Right renal cortex interstitium (tissue), 3 donors: ENCODE measurements at regions not wholly inside any gene's neighbourhood (a gene's known extent, or its start where the extent isn't known, plus 50 kb on each side); places are given as distances from the start of the nearest gene placed in this dataset.
"Not testable (repeated sequence)": the region's sequence is repeated elsewhere in the genome, so short reads cannot be mapped to it uniquely, and the experiment has no call there.

Source experiments
- DNase-seq, 3 donors: peaks; one replicate each; pipeline ENCODE4 v3.0.0-alpha.2; 2013; ENCODE audit warnings: low read depth in 3 of 3, low spot score in 2 of 3

- DNase-seq = no peak
These were observed 296.0 kb downstream of the PPP1R3A start for GRCh38 chr7:113622796-113623195.

- DNase-seq = no peak
These were observed 308.2 kb downstream of the PPP1R3A start for GRCh38 chr7:113610572-113610971.

- no peak for DNase-seq
These were observed 310.0 kb downstream of the PPP1R3A start for GRCh38 chr7:113608782-113609181.

- no peak for DNase-seq
These were observed 312.5 kb downstream of the PPP1R3A start for GRCh38 chr7:113606325-113606724.

- DNase-seq = not testable (repeated sequence)
These were observed 318.4 kb downstream of the PPP1R3A start for GRCh38 chr7:113600428-113600827.

GRCh38 chr7:113593455-113593854, 325.4 kb downstream of the PPP1R3A start:
- not testable (repeated sequence) for DNase-seq

- DNase-seq = not testable (repeated sequence)
These were observed 325.9 kb downstream of the PPP1R3A start for GRCh38 chr7:113592924-113593323.

- no peak for DNase-seq
These were observed 336.3 kb downstream of the PPP1R3A start for GRCh38 chr7:113582471-113582870.

- DNase-seq = not testable (repeated sequence)
These were observed 355.6 kb downstream of the PPP1R3A start for GRCh38 chr7:113563257-113563656.

GRCh38 chr7:113562801-113563200, 356.0 kb downstream of the PPP1R3A start:
- no peak for DNase-seq

- no peak for DNase-seq
These were observed 356.6 kb downstream of the PPP1R3A start for GRCh38 chr7:113562242-113562641.

GRCh38 chr7:113561446-113561845, 357.4 kb downstream of the PPP1R3A start:
- no peak for DNase-seq

- no peak for DNase-seq
These were observed 367.8 kb downstream of the PPP1R3A start for GRCh38 chr7:113550966-113551365.

GRCh38 chr7:113548561-113548960, 370.2 kb downstream of the PPP1R3A start:
- DNase-seq = no peak

GRCh38 chr7:113548137-113548536, 370.7 kb downstream of the PPP1R3A start:
- no peak for DNase-seq

GRCh38 chr7:113521468-113521867, 397.3 kb downstream of the PPP1R3A start:
- no peak for DNase-seq

- no peak for DNase-seq
These were observed 399.3 kb downstream of the PPP1R3A start for GRCh38 chr7:113519472-113519871.

GRCh38 chr7:113504691-113505090, 386.3 kb upstream of the SMIM30 start:
- no peak for DNase-seq

GRCh38 chr7:113504142-113504541, 385.8 kb upstream of the SMIM30 start:
- no peak for DNase-seq

- DNase-seq = not testable (repeated sequence)
These were observed 378.2 kb upstream of the SMIM30 start for GRCh38 chr7:113496586-113496985.

- DNase-seq = not testable (repeated sequence)
These were observed 376.6 kb upstream of the SMIM30 start for GRCh38 chr7:113494797-113495566.

GRCh38 chr7:113491305-113491704, 373.0 kb upstream of the SMIM30 start:
- DNase-seq = no peak
